ENCODE measurements at regions not wholly inside any gene's neighbourhood (a gene's known extent, or its start where the extent isn't known, plus 50 kb on each side); places are given as distances from the start of the nearest gene placed in this dataset.

- Mint-ChIP-seq H3K9me3 (ENCODE audit: insufficient read depth) (no peaks in the 10 kb centered on the region), H3K27me3 (ENCODE audit: low read depth) (peaks cover 2% of the 10 kb centered on the region), H3K27ac (no peak overlapping the region), H3K36me3 (ENCODE audit: low read depth) (no peaks in the 10 kb centered on the region), H3K4me3 (no peak overlapping the region), H3K4me1 (ENCODE audit: low read depth) (no peaks in the 10 kb centered on the region)
- CTCF ChIA-PET, result no interaction called here
- ATAC-seq, result no peak
- POLR2A ChIA-PET, result no interaction called here
- no peak for DNase-seq
Measured at GRCh38 chr3:120838441-120839091, 69.4 kb upstream of the STXBP5L start.

- CTCF ChIA-PET, result no interaction called here
- ATAC-seq, result no peak
- H3K4me3 Mint-ChIP-seq, result no peak overlapping the region
- H3K27me3 Mint-ChIP-seq (ENCODE audit: low read depth), result peaks cover 2% of the 10 kb centered on the region
- H3K9me3 Mint-ChIP-seq (ENCODE audit: insufficient read depth), result no peaks in the 10 kb centered on the region
- no peaks in the 10 kb centered on the region for H3K36me3 Mint-ChIP-seq (ENCODE audit: low read depth)
- POLR2A ChIA-PET, result no interaction called here
- no peaks in the 10 kb centered on the region for H3K4me1 Mint-ChIP-seq (ENCODE audit: low read depth)
- H3K27ac Mint-ChIP-seq, result no peak overlapping the region
- DNase-seq, result no peak
Measured at GRCh38 chr3:120839120-120839519, 68.9 kb upstream of the STXBP5L start.

DNA sequence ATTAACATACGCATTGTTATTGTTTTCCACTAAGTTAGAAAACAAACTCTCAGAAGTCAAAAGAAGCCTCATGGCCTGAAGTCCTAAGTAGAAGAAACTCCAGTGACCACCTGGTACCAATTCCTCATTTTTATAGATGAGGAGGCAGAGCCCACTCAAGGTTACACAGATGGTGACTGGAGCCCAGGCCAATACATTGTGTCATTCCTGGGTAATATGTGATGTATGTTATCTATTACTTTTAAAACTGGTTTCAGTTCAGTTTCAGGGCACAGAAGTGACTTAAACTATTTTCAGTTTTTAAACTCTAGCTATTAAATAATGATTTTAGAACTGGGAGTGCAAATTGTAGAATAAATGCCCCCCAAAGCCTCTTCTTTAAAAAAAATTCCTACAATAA lies 66.7 kb upstream of the STXBP5L start:
- no peak overlapping the region for H3K27ac Mint-ChIP-seq
- POLR2A ChIA-PET, result no interaction called here
- H3K9me3 Mint-ChIP-seq (ENCODE audit: insufficient read depth), result no peaks in the 10 kb centered on the region
- CTCF ChIA-PET, result no interaction called here
- peaks cover 4% of the 10 kb centered on the region for H3K27me3 Mint-ChIP-seq (ENCODE audit: low read depth)
- ATAC-seq (no peak), DNase-seq (no peak)
- H3K36me3 Mint-ChIP-seq (ENCODE audit: low read depth), result no peaks in the 10 kb centered on the region
- no peak overlapping the region for H3K4me3 Mint-ChIP-seq
- H3K4me1 Mint-ChIP-seq (ENCODE audit: low read depth), result no peaks in the 10 kb centered on the region

DNA sequence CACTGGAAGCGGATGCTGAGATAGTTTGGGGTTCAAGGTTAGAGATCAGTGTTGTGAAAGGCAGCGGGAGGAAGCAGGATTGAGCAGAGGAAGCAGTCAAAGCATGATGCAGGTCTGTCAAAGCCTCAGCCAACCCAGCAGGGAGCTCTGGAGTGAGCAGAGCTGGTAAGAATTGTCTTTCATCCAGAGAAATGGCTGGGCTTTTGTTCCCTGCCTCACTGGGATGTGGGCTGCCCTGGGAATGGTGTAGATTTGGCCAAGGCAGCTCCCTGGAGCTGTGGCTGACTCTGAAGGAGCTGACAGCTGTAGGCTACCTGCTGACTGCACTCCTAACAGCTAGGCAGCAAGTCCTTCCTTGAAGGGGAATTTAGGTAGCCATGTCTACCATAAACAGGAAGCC lies 61.9 kb upstream of the STXBP5L start:
- H3K4me1 Mint-ChIP-seq (ENCODE audit: low read depth), result no peaks in the 10 kb centered on the region
- ChIA-PET CTCF (no interaction called here), POLR2A (no interaction called here)
- DNase-seq (no peak), ATAC-seq (no peak)
- no peak overlapping the region for H3K4me3 Mint-ChIP-seq
- no peaks in the 10 kb centered on the region for H3K9me3 Mint-ChIP-seq (ENCODE audit: insufficient read depth)
- peaks cover 12% of the 10 kb centered on the region for H3K27me3 Mint-ChIP-seq (ENCODE audit: low read depth)
- no peaks in the 10 kb centered on the region for H3K36me3 Mint-ChIP-seq (ENCODE audit: low read depth)
- no peak overlapping the region for H3K27ac Mint-ChIP-seq

- Mint-ChIP-seq H3K4me3 (no peak overlapping the region), H3K27me3 (ENCODE audit: low read depth) (peaks cover 10% of the 10 kb centered on the region), H3K9me3 (ENCODE audit: insufficient read depth) (no peaks in the 10 kb centered on the region), H3K4me1 (ENCODE audit: low read depth) (no peaks in the 10 kb centered on the region), H3K27ac (no peak overlapping the region), H3K36me3 (ENCODE audit: low read depth) (no peaks in the 10 kb centered on the region)
- DNase-seq (no peak), ATAC-seq (no peak)
- ChIA-PET POLR2A (no interaction called here), CTCF (no interaction called here)
Measured at GRCh38 chr3:120848503-120848902, 59.5 kb upstream of the STXBP5L start.

DNA sequence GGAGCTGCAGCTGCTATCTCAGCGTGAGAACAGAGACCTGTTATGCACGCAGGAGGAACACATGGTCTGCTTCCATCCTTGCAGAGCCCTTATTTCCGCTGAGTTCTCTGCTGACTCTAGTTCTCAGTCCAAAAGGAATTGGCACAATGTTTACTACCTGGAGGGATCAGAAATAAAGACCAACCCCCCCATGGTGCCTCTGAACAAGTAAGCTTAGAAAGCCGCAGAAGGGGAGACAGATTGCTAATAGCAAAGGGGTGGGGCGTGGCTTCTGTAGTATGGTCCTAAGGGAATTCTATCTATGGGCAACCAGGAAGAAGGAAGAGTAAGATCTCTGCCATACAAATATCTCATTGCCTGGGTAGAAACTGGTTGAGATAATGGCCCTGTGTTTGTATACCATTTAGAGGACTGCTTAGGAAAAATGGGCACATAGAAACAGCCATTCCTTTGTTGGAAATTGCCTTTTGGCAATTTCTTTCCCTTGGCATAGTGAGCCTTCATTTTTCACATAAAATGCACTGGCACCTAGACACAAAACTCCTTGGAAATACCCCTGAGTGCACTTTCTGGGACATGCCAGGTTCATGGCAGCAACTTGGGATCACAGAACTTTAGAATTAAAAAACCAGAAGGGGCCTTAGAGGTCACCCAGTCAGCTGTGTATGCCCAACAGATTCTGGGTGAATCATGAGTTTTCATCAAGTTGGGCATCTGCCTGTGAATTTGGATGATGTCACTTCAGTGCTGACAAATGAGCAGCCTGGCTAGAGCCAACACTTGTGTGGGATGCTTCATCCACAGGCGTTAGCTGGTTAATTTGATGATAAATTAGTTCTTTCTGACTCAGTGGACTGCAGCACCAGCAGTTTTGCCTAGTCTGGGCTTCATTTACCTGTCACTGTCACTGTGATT lies 57.4 kb upstream of the STXBP5L start:
- ATAC-seq (no peak), DNase-seq (no peak)
- CTCF ChIA-PET, result no interaction called here
- peaks cover 10% of the 10 kb centered on the region for H3K27me3 Mint-ChIP-seq (ENCODE audit: low read depth)
- H3K36me3 Mint-ChIP-seq (ENCODE audit: low read depth), result no peaks in the 10 kb centered on the region
- H3K27ac Mint-ChIP-seq, result no peak overlapping the region
- POLR2A ChIA-PET, result no interaction called here
- H3K9me3 Mint-ChIP-seq (ENCODE audit: insufficient read depth), result no peaks in the 10 kb centered on the region
- H3K4me3 Mint-ChIP-seq, result no peak overlapping the region
- H3K4me1 Mint-ChIP-seq (ENCODE audit: low read depth), result no peaks in the 10 kb centered on the region

DNA sequence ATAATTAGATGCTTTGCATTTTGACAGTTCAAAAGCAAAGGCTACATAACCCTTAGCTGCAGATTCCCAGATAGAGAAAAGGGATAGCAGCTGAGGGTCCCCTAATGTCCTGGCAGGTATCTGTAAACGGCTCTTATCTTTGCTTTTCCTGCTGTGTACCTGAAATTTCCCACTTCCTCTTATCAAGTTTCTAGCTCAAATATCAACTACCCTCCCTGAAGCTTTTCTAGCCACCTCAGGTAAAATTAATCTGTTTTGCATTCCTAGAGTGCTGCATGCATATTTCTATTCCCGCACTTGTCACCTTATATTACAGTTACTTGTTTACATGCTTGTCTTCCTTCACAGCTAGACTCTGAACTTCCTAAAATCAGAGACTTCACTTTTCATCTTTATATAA lies 55.6 kb upstream of the STXBP5L start:
- H3K27me3 Mint-ChIP-seq (ENCODE audit: low read depth), result peaks cover 6% of the 10 kb centered on the region
- H3K4me3 Mint-ChIP-seq, result no peak overlapping the region
- no peak for ATAC-seq
- ChIA-PET CTCF (interaction anchor here (0.7 kb wide), 1 partner anchor 294 kb away, joined by 3 read pairs; no protein-coding TSS in a partner anchor), POLR2A (no interaction called here)
- DNase-seq, result no peak
- H3K27ac Mint-ChIP-seq, result no peak overlapping the region
- no peaks in the 10 kb centered on the region for H3K9me3 Mint-ChIP-seq (ENCODE audit: insufficient read depth)
- H3K36me3 Mint-ChIP-seq (ENCODE audit: low read depth), result no peaks in the 10 kb centered on the region
- H3K4me1 Mint-ChIP-seq (ENCODE audit: low read depth), result no peaks in the 10 kb centered on the region

DNA sequence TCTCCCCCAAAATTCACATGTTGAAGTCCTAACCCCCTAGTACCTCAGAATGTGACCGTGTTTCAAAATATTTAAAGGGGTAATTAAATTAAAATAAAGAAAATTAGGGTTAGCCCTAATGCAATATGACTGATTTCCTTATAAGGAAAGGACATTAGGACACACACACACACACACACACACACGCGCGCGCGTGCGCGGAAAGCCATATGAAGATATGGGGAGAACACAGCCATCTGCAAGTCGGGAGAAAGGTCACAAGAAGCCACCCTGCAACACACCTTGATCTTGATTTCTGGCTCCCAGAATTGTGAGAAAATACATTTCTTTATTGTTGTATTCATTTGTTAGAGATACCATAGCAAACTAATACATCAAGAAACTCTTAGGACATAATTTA lies 54.6 kb upstream of the STXBP5L start:
- no peak overlapping the region for H3K4me3 Mint-ChIP-seq
- H3K36me3 Mint-ChIP-seq (ENCODE audit: low read depth), result no peaks in the 10 kb centered on the region
- H3K4me1 Mint-ChIP-seq (ENCODE audit: low read depth), result no peaks in the 10 kb centered on the region
- no peak overlapping the region for H3K27ac Mint-ChIP-seq
- H3K27me3 Mint-ChIP-seq (ENCODE audit: low read depth), result peaks cover 5% of the 10 kb centered on the region
- no peaks in the 10 kb centered on the region for H3K9me3 Mint-ChIP-seq (ENCODE audit: insufficient read depth)
- DNase-seq (no peak), ATAC-seq (no peak)
- ChIA-PET POLR2A (no interaction called here), CTCF (no interaction called here)

GRCh38 chr3:120854908-120855526 lies 53.0 kb upstream of the STXBP5L start:
- DNase-seq, result no peak
- ChIA-PET CTCF (no interaction called here), POLR2A (no interaction called here)
- Mint-ChIP-seq H3K4me3 (no peak overlapping the region), H3K36me3 (ENCODE audit: low read depth) (no peaks in the 10 kb centered on the region), H3K4me1 (ENCODE audit: low read depth) (no peaks in the 10 kb centered on the region), H3K27ac (no peak overlapping the region), H3K27me3 (ENCODE audit: low read depth) (no peaks in the 10 kb centered on the region), H3K9me3 (ENCODE audit: insufficient read depth) (no peaks in the 10 kb centered on the region)
- ATAC-seq, result no peak

DNA sequence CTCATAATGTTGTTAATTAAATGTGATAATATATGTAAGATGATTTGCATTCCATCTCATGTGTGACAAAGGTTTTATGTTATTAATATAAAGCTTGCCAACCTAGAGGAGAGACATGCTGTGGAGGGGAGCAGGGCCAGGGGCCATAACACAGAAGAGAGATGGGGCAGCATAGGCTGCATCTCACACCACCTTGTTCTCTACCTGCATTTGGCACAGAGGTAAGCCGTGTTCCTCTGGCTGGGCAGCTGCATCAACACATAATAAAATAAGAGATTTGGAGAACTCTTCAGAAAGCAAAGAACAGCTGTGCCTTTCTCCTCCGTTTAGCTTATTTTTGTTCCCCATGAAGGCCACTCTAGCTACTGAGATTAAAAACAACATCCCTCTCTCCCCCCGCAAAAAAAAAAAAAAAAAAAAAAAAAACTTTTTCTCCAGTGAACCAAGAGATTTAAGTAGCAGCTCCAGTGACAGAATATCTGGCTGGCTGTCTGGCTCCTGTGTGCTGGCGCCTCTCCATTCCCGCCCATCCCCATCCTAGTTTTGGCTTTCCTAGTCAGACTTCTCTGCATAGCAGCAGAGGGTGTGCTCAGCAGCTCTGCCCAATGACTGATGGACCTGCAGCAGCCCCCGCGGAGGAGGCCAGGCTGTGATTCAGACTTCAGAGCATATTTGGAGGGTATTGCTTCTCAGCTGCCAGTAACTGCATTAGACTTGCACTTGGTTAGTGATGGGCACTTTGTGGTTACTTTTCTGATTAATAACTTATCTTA lies 52.2 kb upstream of the STXBP5L start:
- H3K9me3 Mint-ChIP-seq (ENCODE audit: insufficient read depth), result no peaks in the 10 kb centered on the region
- no peak for DNase-seq
- POLR2A ChIA-PET, result no interaction called here
- no peak overlapping the region for H3K27ac Mint-ChIP-seq
- no peaks in the 10 kb centered on the region for H3K27me3 Mint-ChIP-seq (ENCODE audit: low read depth)
- no peak overlapping the region for H3K4me3 Mint-ChIP-seq
- CTCF ChIA-PET, result no interaction called here
- H3K4me1 Mint-ChIP-seq (ENCODE audit: low read depth), result no peaks in the 10 kb centered on the region
- ATAC-seq, result no peak
- no peaks in the 10 kb centered on the region for H3K36me3 Mint-ChIP-seq (ENCODE audit: low read depth)

Data from activated CD8-positive, alpha-beta T cell treated with anti-CD3 and anti-CD28 coated beads, Interleukin-2, amount 10 ng/mL, durations not matched to agents 7 days and 5 days (primary cell).